ENCODE measurements at regions not wholly inside any gene's neighbourhood (a gene's known extent, or its start where the extent isn't known, plus 50 kb on each side); places are given as distances from the start of the nearest gene placed in this dataset.
"Not testable (repeated sequence)": the region's sequence is repeated elsewhere in the genome, so short reads cannot be mapped to it uniquely, and the experiment has no call there.

DNA sequence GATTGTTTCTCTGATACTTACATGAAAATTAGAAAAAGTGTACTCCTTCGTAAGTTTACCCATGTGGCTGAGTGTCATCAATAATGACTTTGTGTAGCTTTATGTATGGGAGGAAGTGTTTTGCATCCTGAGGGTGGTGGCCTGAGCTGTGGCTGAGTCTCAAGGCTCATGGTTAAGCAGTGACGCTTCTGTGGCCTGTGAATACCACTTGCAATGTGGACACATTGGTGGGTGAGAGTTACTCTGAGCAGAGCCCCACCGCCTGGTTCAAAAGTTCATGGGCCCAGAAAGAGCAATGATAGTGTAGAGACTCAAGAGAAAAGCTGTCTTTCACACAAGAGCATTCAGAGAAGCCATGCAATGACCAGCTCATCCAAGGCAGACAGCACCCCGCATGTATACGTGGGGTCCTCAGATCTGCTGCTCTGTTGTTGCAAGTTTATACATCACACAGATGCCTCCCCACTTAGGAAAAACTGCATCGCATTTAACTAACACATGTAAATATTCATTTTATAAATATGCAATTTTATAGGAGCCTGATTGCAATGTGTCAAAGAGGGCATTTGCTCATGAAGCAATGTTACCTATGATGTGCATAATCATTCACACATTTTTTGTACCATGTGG, 55.1 kb upstream of the FRMD6 start:
- DNase-seq = no peak

- no peak for DNase-seq
These were observed 54.3 kb upstream of the FRMD6 start for GRCh38 chr14:51597261-51598001.

- not testable (repeated sequence) for DNase-seq
These were observed 52.6 kb upstream of the FRMD6 start for GRCh38 chr14:51598924-51599600.

DNA sequence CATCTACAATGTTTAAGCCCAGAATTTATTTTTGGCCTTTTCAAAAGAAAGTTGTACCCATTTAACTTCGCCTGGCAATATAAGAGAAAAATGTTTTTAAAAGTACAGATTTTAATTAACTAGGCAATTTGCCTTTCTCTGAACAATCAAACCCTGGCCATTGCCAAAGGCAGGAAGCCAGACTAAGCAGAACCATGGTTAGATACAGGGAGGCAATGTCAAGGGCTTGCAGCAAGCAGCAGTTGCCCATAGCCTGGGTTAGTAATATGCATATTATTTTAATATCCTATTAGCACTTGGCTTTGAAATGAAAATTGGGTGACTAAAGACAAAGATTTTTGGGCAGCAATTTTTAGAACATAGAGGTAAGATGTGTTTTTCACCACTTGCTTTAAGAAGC, 51.1 kb upstream of the FRMD6 start:
- DNase-seq = no peak

All from stimulated activated CD4-positive, alpha-beta T cell treated with anti-CD3 and anti-CD28 coated beads, Interleukin-1b, Interleukin-23, amount 100 ng/mL, for 48 hours (primary cell).